ENCODE measurements at regions not wholly inside any gene's neighbourhood (a gene's known extent, or its start where the extent isn't known, plus 50 kb on each side); places are given as distances from the start of the nearest gene placed in this dataset.

- ChIA-PET CTCF (ENCODE audit: unreplicated experiment) (no interaction called here), POLR2A (interaction anchor here (0.6 kb wide), 2 partner anchors 18 to 404 kb away, joined by 3 read pairs; no protein-coding TSS in a partner anchor)
- no peak overlapping the region for H3K4me2 ChIP-seq (ENCODE audit: low read length)
- H4K20me1 ChIP-seq (ENCODE audit: insufficient read depth, low read length) = no peaks in the 10 kb centered on the region
- no peaks in the 10 kb centered on the region for H3K9me2 ChIP-seq (ENCODE audit: insufficient read depth, low read length)
- no peaks in the 10 kb centered on the region for H3K4me1 ChIP-seq (ENCODE audit: insufficient read depth, low read length, poor library complexity, severe bottlenecking)
- intact Hi-C loops (cut with micrococcal nuclease; ENCODE audit: unreplicated experiment) = loop anchor here (5.0 kb wide), 1 partner anchor 804 kb away; no protein-coding TSS in a partner anchor
- H3K4me3 ChIP-seq (ENCODE audit: low read depth, low read length, poor library complexity, severe bottlenecking) = no peak overlapping the region
- H2AFZ ChIP-seq (ENCODE audit: low read length) = no peak overlapping the region
- no peaks in the 10 kb centered on the region for H3K9me3 ChIP-seq (ENCODE audit: low read length)
- H3K27ac ChIP-seq (ENCODE audit: low read depth, low read length, poor library complexity, severe bottlenecking) = no peak overlapping the region
- TF ChIP-seq EZH2phosphoT487 (IDR thresholded peaks at IDR 0.05; ENCODE audit: borderline replicate concordance, low read depth, low read length) (no peak), CTCF (conservative IDR thresholded peaks at IDR 0.05; ENCODE audit: low read length) (no peak)
- DNase-seq (ENCODE audit: low spot score) = no peak
- BruUV-seq (replicated peaks) = no TSS peak
- H3K36me3 ChIP-seq (ENCODE audit: insufficient read depth, low read length) = no peaks in the 10 kb centered on the region
- H3K79me2 ChIP-seq (ENCODE audit: insufficient read depth, low read depth, low read length) = no peaks in the 10 kb centered on the region
Measured at GRCh38 chr5:53427965-53428364, 52.5 kb upstream of the FST start.

GRCh38 chr5:53429706-53430105 is 50.7 kb upstream of the FST start:
- ChIA-PET CTCF (ENCODE audit: unreplicated experiment) (no interaction called here), POLR2A (interaction anchor here (0.5 kb wide), 1 partner anchor 828 kb away, joined by 4 read pairs; no protein-coding TSS in a partner anchor)
- H3K79me2 ChIP-seq (ENCODE audit: insufficient read depth, low read depth, low read length) = no peaks in the 10 kb centered on the region
- no TSS peak for BruUV-seq (replicated peaks)
- H3K4me1 ChIP-seq (ENCODE audit: insufficient read depth, low read length, poor library complexity, severe bottlenecking) = no peaks in the 10 kb centered on the region
- no peak overlapping the region for H3K4me2 ChIP-seq (ENCODE audit: low read length)
- no peak overlapping the region for H3K27ac ChIP-seq (ENCODE audit: low read depth, low read length, poor library complexity, severe bottlenecking)
- TF ChIP-seq EZH2phosphoT487 (IDR thresholded peaks at IDR 0.05; ENCODE audit: borderline replicate concordance, low read depth, low read length) (no peak), CTCF (conservative IDR thresholded peaks at IDR 0.05; ENCODE audit: low read length) (no peak)
- DNase-seq (ENCODE audit: low spot score) = no peak
- no peak overlapping the region for H2AFZ ChIP-seq (ENCODE audit: low read length)
- no peaks in the 10 kb centered on the region for H4K20me1 ChIP-seq (ENCODE audit: insufficient read depth, low read length)
- no peaks in the 10 kb centered on the region for H3K36me3 ChIP-seq (ENCODE audit: insufficient read depth, low read length)
- intact Hi-C loops (cut with micrococcal nuclease; ENCODE audit: unreplicated experiment) = loop anchor here (5.0 kb wide), 1 partner anchor 803 kb away; no protein-coding TSS in a partner anchor
- H3K9me2 ChIP-seq (ENCODE audit: insufficient read depth, low read length) = no peaks in the 10 kb centered on the region
- H3K9me3 ChIP-seq (ENCODE audit: low read length) = no peaks in the 10 kb centered on the region
- H3K4me3 ChIP-seq (ENCODE audit: low read depth, low read length, poor library complexity, severe bottlenecking) = no peak overlapping the region

GRCh38 chr5:53430618-53431252 is 49.7 kb upstream of the FST start:
- DNase-seq (ENCODE audit: low spot score) = peak; percentile 3
- POLR2A ChIA-PET = no interaction called here
- no peaks in the 10 kb centered on the region for H3K9me3 ChIP-seq (ENCODE audit: low read length)
- TF ChIP-seq EZH2phosphoT487 (IDR thresholded peaks at IDR 0.05; ENCODE audit: borderline replicate concordance, low read depth, low read length) (no peak), CTCF (conservative IDR thresholded peaks at IDR 0.05; ENCODE audit: low read length) (peak; percentile 58; the same call in 1 of the 2 replicates)
- H3K4me3 ChIP-seq (ENCODE audit: low read depth, low read length, poor library complexity, severe bottlenecking) = no peak overlapping the region
- H2AFZ ChIP-seq (ENCODE audit: low read length) = no peak overlapping the region
- H4K20me1 ChIP-seq (ENCODE audit: insufficient read depth, low read length) = no peaks in the 10 kb centered on the region
- H3K9me2 ChIP-seq (ENCODE audit: insufficient read depth, low read length) = no peaks in the 10 kb centered on the region
- no TSS peak for BruUV-seq (replicated peaks)
- H3K4me1 ChIP-seq (ENCODE audit: insufficient read depth, low read length, poor library complexity, severe bottlenecking) = no peaks in the 10 kb centered on the region
- CTCF ChIA-PET (ENCODE audit: unreplicated experiment) = no interaction called here
- no peak overlapping the region for H3K4me2 ChIP-seq (ENCODE audit: low read length)
- intact Hi-C loops (cut with micrococcal nuclease; ENCODE audit: unreplicated experiment) = no loop called here
- no peak overlapping the region for H3K27ac ChIP-seq (ENCODE audit: low read depth, low read length, poor library complexity, severe bottlenecking)
- H3K79me2 ChIP-seq (ENCODE audit: insufficient read depth, low read depth, low read length) = no peaks in the 10 kb centered on the region
- H3K36me3 ChIP-seq (ENCODE audit: insufficient read depth, low read length) = no peaks in the 10 kb centered on the region

Measured in OCI-LY7 (cell line).